AG08395 (cell line): ENCODE measurements at regions not wholly inside any gene's neighbourhood (a gene's known extent, or its start where the extent isn't known, plus 50 kb on each side); places are given as distances from the start of the nearest gene placed in this dataset.
A peak's percentile ranks its signal among the peaks of the same experiment; 100 is the strongest.

Experiments
- DNase-seq: peaks from one replicate; pipeline ENCODE4 v3.0.0; 2012; ENCODE audit warnings: mixed read lengths, low spot score

GRCh38 chr1:57800376-57800775 lies 376.5 kb upstream of the DAB1 start:
- no peak for DNase-seq

- no peak for DNase-seq
Measured at GRCh38 chr1:57799490-57800115, 375.7 kb upstream of the DAB1 start.

GRCh38 chr1:57798543-57798942 lies 374.7 kb upstream of the DAB1 start:
- no peak for DNase-seq

- DNase-seq: no peak
Measured at GRCh38 chr1:57797084-57797483, 373.2 kb upstream of the DAB1 start.

- peak; percentile 35 for DNase-seq
Measured at GRCh38 chr1:57796616-57797015, 372.8 kb upstream of the DAB1 start.

- no peak for DNase-seq
Measured at GRCh38 chr1:57795886-57796285, 372.0 kb upstream of the DAB1 start.

GRCh38 chr1:57794078-57794477 lies 370.2 kb upstream of the DAB1 start:
- DNase-seq: no peak

- DNase-seq: no peak
Measured at GRCh38 chr1:57791497-57791896, 367.6 kb upstream of the DAB1 start.

- DNase-seq: no peak
Measured at GRCh38 chr1:57789936-57790335, 366.1 kb upstream of the DAB1 start.

- no peak for DNase-seq
Measured at GRCh38 chr1:57788313-57788712, 364.5 kb upstream of the DAB1 start.

GRCh38 chr1:57784356-57784755 lies 360.5 kb upstream of the DAB1 start:
- DNase-seq: no peak

- no peak for DNase-seq
Measured at GRCh38 chr1:57782357-57782756, 358.5 kb upstream of the DAB1 start.

- no peak for DNase-seq
Measured at GRCh38 chr1:57772580-57773195, 348.8 kb upstream of the DAB1 start.

GRCh38 chr1:57770772-57771171 lies 346.9 kb upstream of the DAB1 start:
- no peak for DNase-seq

- no peak for DNase-seq
Measured at GRCh38 chr1:57770236-57770635, 346.4 kb upstream of the DAB1 start.

GRCh38 chr1:57761628-57762027 lies 337.8 kb upstream of the DAB1 start:
- DNase-seq: no peak

- DNase-seq: no peak
Measured at GRCh38 chr1:57752843-57753242, 329.0 kb upstream of the DAB1 start.

GRCh38 chr1:57748719-57749118 lies 324.9 kb upstream of the DAB1 start:
- DNase-seq: no peak

- DNase-seq: no peak
Measured at GRCh38 chr1:57747818-57748217, 324.0 kb upstream of the DAB1 start.

GRCh38 chr1:57741521-57741920 lies 317.7 kb upstream of the DAB1 start:
- DNase-seq: no peak

GRCh38 chr1:57736940-57737339 lies 313.1 kb upstream of the DAB1 start:
- no peak for DNase-seq

- DNase-seq: no peak
Measured at GRCh38 chr1:57729181-57729580, 305.3 kb upstream of the DAB1 start.

GRCh38 chr1:57727121-57727520 lies 303.3 kb upstream of the DAB1 start:
- DNase-seq: no peak

GRCh38 chr1:57725318-57725717 lies 301.5 kb upstream of the DAB1 start:
- DNase-seq: no peak
